ENCODE measurements at regions not wholly inside any gene's neighbourhood (a gene's known extent, or its start where the extent isn't known, plus 50 kb on each side); places are given as distances from the start of the nearest gene placed in this dataset.

DNA sequence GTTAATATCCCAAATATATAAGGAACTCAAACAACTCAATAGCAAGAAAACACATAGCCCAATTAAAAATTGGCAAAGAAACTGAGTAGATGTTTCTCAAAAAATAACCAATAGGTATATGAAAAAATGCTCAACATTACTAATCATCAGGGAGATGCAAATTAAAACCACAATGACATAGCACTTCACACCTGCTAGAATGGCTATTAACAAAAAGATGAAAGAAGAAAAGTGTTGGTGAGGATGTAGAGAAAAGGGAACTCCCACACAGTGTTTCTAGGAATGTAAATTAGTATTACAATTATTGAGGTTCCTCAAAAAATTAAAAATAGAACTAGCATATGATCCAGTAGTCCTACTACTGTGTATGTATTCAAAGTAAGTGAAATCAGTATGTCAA is 1212.8 kb downstream of the DIAPH3 start:
- no peaks in the 10 kb centered on the region for H3K27me3 ChIP-seq (ENCODE audit: insufficient read depth)
- no peaks in the 10 kb centered on the region for H4K20me1 ChIP-seq (ENCODE audit: insufficient read depth)
- no peaks in the 10 kb centered on the region for H3K9me2 ChIP-seq
- no peaks in the 10 kb centered on the region for H3K79me2 ChIP-seq (ENCODE audit: insufficient read depth)
- CTCF ChIA-PET, result no interaction called here
- no peaks in the 10 kb centered on the region for H3K9me3 ChIP-seq
- no peaks in the 10 kb centered on the region for H3F3A ChIP-seq (replicated peaks; ENCODE audit: insufficient read depth)
- no peaks in the 10 kb centered on the region for H3K4me1 ChIP-seq (ENCODE audit: control insufficient read depth in 1 of 2, insufficient read depth in 2 of 2, low read depth in 1 of 2, low read length in 1 of 2)
- no peak for DNase-seq
- H3K9ac ChIP-seq, result no peak overlapping the region
- no peak overlapping the region for H2AFZ ChIP-seq (ENCODE audit: low read depth)
- H3K4me2 ChIP-seq, result no peak overlapping the region
- no peak overlapping the region for H3K4me3 ChIP-seq (ENCODE audit: low read depth in 2 of 2, low read length in 1 of 2)
- TF ChIP-seq FOXJ3 (CRISPR knock-in tag; IDR thresholded peaks at IDR 0.05) (no peak), FOXM1 (IDR thresholded peaks at IDR 0.05; ENCODE audit: low read depth) (no peak), RFX5 (IDR thresholded peaks at IDR 0.05; ENCODE audit: low read length) (no peak), GABPA (IDR thresholded peaks at IDR 0.05; ENCODE audit: low read depth) (no peak), NFIC (IDR thresholded peaks at IDR 0.05; ENCODE audit: borderline replicate concordance) (no peak), EP300 (IDR thresholded peaks at IDR 0.05; ENCODE audit: borderline replicate concordance in 1 of 2, low read depth in 1 of 2, low read length in 1 of 2) (no peak), TCF12 (IDR thresholded peaks at IDR 0.05) (no peak), RAD21 (IDR thresholded peaks at IDR 0.05; ENCODE audit: low read length) (no peak), TEAD4 (IDR thresholded peaks at IDR 0.05; ENCODE audit: borderline replicate concordance, insufficient read depth) (no peak), ELF1 (IDR thresholded peaks at IDR 0.05) (no peak), TAF1 (IDR thresholded peaks at IDR 0.05; ENCODE audit: borderline replicate concordance, low read depth, low read length) (no peak), SIN3A (IDR thresholded peaks at IDR 0.05; ENCODE audit: borderline replicate concordance, low read depth, low read length) (no peak), CHD2 (IDR thresholded peaks at IDR 0.05; ENCODE audit: low read length, partially characterized antibody) (no peak), SMC3 (IDR thresholded peaks at IDR 0.05; ENCODE audit: low read depth, low read length) (no peak), RCOR1 (IDR thresholded peaks at IDR 0.05; ENCODE audit: low read length) (no peak), MXI1 (IDR thresholded peaks at IDR 0.05; ENCODE audit: low read depth, low read length) (no peak)
- TF ChIP-seq, protein P1, sequence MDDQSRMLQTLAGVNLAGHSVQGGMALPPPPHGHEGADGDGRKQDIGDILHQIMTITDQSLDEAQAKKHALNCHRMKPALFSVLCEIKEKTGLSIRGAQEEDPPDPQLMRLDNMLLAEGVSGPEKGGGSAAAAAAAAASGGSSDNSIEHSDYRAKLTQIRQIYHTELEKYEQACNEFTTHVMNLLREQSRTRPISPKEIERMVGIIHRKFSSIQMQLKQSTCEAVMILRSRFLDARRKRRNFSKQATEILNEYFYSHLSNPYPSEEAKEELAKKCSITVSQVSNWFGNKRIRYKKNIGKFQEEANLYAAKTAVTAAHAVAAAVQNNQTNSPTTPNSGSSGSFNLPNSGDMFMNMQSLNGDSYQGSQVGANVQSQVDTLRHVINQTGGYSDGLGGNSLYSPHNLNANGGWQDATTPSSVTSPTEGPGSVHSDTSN (IDR thresholded peaks at IDR 0.05), result no peak
- TF ChIP-seq, protein P2, sequence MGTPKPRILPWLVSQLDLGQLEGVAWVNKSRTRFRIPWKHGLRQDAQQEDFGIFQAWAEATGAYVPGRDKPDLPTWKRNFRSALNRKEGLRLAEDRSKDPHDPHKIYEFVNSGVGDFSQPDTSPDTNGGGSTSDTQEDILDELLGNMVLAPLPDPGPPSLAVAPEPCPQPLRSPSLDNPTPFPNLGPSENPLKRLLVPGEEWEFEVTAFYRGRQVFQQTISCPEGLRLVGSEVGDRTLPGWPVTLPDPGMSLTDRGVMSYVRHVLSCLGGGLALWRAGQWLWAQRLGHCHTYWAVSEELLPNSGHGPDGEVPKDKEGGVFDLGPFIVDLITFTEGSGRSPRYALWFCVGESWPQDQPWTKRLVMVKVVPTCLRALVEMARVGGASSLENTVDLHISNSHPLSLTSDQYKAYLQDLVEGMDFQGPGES (IDR thresholded peaks at IDR 0.05; ENCODE audit: low read depth, low read length), result no peak
- TF ChIP-seq, protein P3, sequence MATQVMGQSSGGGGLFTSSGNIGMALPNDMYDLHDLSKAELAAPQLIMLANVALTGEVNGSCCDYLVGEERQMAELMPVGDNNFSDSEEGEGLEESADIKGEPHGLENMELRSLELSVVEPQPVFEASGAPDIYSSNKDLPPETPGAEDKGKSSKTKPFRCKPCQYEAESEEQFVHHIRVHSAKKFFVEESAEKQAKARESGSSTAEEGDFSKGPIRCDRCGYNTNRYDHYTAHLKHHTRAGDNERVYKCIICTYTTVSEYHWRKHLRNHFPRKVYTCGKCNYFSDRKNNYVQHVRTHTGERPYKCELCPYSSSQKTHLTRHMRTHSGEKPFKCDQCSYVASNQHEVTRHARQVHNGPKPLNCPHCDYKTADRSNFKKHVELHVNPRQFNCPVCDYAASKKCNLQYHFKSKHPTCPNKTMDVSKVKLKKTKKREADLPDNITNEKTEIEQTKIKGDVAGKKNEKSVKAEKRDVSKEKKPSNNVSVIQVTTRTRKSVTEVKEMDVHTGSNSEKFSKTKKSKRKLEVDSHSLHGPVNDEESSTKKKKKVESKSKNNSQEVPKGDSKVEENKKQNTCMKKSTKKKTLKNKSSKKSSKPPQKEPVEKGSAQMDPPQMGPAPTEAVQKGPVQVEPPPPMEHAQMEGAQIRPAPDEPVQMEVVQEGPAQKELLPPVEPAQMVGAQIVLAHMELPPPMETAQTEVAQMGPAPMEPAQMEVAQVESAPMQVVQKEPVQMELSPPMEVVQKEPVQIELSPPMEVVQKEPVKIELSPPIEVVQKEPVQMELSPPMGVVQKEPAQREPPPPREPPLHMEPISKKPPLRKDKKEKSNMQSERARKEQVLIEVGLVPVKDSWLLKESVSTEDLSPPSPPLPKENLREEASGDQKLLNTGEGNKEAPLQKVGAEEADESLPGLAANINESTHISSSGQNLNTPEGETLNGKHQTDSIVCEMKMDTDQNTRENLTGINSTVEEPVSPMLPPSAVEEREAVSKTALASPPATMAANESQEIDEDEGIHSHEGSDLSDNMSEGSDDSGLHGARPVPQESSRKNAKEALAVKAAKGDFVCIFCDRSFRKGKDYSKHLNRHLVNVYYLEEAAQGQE (IDR thresholded peaks at IDR 0.05; ENCODE audit: low read depth, low read length), result no peak
- TF ChIP-seq, protein P4, sequence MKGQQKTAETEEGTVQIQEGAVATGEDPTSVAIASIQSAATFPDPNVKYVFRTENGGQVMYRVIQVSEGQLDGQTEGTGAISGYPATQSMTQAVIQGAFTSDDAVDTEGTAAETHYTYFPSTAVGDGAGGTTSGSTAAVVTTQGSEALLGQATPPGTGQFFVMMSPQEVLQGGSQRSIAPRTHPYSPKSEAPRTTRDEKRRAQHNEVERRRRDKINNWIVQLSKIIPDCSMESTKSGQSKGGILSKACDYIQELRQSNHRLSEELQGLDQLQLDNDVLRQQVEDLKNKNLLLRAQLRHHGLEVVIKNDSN (IDR thresholded peaks at IDR 0.05; ENCODE audit: borderline replicate concordance, low read depth), result no peak
- no peaks in the 10 kb centered on the region for H3K36me3 ChIP-seq (replicated peaks in 1 of 2; ENCODE audit: control insufficient read depth in 1 of 2, insufficient read depth in 2 of 2, low read length in 1 of 2)
- POLR2A ChIA-PET, result no interaction called here
- no peak overlapping the region for H3K27ac ChIP-seq (ENCODE audit: low read depth in 2 of 2, low read length in 1 of 2)
